Parathyroid adenoma (tissue), 2 donors: ENCODE measurements at regions not wholly inside any gene's neighbourhood (a gene's known extent, or its start where the extent isn't known, plus 50 kb on each side); places are given as distances from the start of the nearest gene placed in this dataset.

Experiments used
- H2AFZ ChIP-seq: fragments of 300-600 bp; sonication (generic); one replicate; pipeline ENCODE4 v1.7.0; 2017; ENCODE audit warnings: antibody characterized with exemption, mild to moderate bottlenecking
- H3K27ac ChIP-seq: fragments of 300-600 bp; sonication (generic); one replicate; pipeline ENCODE4 v1.7.0; 2017
- H3K27me3 ChIP-seq: fragments of 300-600 bp; sonication (generic); one replicate; pipeline ENCODE4 v1.7.0; 2017; ENCODE audit warnings: low read length; ENCODE audit not compliant: control insufficient read depth, insufficient read depth
- H3K36me3 ChIP-seq: fragments of 300-600 bp; sonication (generic); one replicate; pipeline ENCODE4 v1.7.0; 2017; ENCODE audit warnings: low read length; ENCODE audit not compliant: control insufficient read depth, insufficient read depth
- H3K4me1 ChIP-seq: fragments of 300-600 bp; sonication (generic); one replicate; pipeline ENCODE4 v1.7.0; 2017; ENCODE audit warnings: control low read depth
- H3K4me2 ChIP-seq: fragments of 300-600 bp; sonication (generic); one replicate; pipeline ENCODE4 v1.7.0; 2017; ENCODE audit warnings: low read length
- H3K4me3 ChIP-seq: fragments of 300-600 bp; sonication (generic); one replicate; pipeline ENCODE4 v1.7.0; 2017; ENCODE audit warnings: low read depth, low read length
- H3K79me2 ChIP-seq: fragments of 300-600 bp; sonication (generic); one replicate; pipeline ENCODE4 v1.7.0; 2017; ENCODE audit warnings: control low read depth
- H3K9ac ChIP-seq: fragments of 300-600 bp; sonication (generic); one replicate; pipeline ENCODE4 v1.7.0; 2017; ENCODE audit warnings: mild to moderate bottlenecking
- H3K9me3 ChIP-seq: fragments of 300-600 bp; sonication (generic); one replicate; pipeline ENCODE4 v1.7.0; 2017; ENCODE audit warnings: low read length; ENCODE audit not compliant: control insufficient read depth
- CTCF ChIP-seq: fragments of 300-600 bp; sonication (generic); IDR thresholded peaks from one replicate; pipeline ENCODE4 v1.7.0; 2017; ENCODE audit warnings: antibody characterized with exemption, mild to moderate bottlenecking
- donor health status: primary hyperparathyroidism.

DNA sequence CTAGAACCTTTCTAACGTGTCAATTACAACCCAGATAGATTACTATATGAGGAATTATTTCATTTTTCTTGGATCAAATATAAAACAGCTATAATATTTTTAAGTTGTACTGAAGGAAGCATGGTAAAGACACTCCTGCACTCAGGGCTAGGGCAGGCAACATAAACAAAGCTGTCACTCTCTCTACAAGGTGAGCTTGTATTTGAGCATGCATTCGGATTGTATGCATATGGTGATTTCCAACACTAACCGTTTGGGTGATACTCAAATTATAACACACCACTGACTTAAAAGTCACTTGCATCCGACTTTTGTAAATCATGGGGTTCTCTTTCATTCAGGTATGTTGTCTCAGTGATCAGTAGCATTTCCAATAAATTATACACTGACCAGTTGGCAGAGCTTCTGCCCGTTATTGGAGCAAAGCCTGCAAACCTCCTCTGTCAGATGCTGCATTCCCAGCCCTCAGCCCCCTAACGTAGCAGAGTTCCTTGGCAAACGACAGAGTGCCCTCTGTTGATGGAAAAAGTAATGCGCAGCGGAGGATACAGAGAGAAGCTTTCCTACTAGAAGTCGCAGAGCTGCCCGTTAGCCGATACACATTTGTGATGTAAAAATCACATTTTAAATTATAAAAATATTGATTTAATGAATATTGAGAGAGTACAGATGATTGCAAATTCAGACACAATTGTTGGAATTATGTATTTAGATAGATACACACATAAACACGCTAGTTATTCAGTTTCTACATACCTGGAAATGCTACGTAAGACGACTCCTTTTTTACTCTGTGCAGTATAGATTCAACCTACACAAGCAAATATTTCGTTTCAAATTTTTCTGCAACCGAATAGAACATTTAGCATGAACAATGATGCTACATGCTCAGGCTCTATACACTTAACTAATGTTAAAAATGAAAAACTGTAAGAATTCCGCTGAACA, 173.9 kb upstream of the SP4 start:
- H3K4me3 ChIP-seq, result no peak overlapping the region
- H3K27me3 ChIP-seq, result no peaks in the 10 kb centered on the region
- no peaks in the 10 kb centered on the region for H3K79me2 ChIP-seq
- H3K27ac ChIP-seq, result no peak overlapping the region
- H3K4me1 ChIP-seq, result no peaks in the 10 kb centered on the region
- no peak overlapping the region for H3K9ac ChIP-seq
- H3K4me2 ChIP-seq, result no peak overlapping the region
- H3K36me3 ChIP-seq, result no peaks in the 10 kb centered on the region
- H2AFZ ChIP-seq, result no peak overlapping the region
- no peak for TF ChIP-seq CTCF
- no peaks in the 10 kb centered on the region for H3K9me3 ChIP-seq

- no peak overlapping the region for H3K4me2 ChIP-seq
- H3K79me2 ChIP-seq, result no peaks in the 10 kb centered on the region
- H3K9me3 ChIP-seq, result no peaks in the 10 kb centered on the region
- no peak overlapping the region for H3K9ac ChIP-seq
- no peak overlapping the region for H2AFZ ChIP-seq
- H3K4me3 ChIP-seq, result no peak overlapping the region
- no peaks in the 10 kb centered on the region for H3K4me1 ChIP-seq
- no peak overlapping the region for H3K27ac ChIP-seq
- no peaks in the 10 kb centered on the region for H3K36me3 ChIP-seq
- no peaks in the 10 kb centered on the region for H3K27me3 ChIP-seq
- TF ChIP-seq CTCF, result peak; percentile 69
These were observed 171.5 kb upstream of the SP4 start for GRCh38 chr7:21256310-21256877.

DNA sequence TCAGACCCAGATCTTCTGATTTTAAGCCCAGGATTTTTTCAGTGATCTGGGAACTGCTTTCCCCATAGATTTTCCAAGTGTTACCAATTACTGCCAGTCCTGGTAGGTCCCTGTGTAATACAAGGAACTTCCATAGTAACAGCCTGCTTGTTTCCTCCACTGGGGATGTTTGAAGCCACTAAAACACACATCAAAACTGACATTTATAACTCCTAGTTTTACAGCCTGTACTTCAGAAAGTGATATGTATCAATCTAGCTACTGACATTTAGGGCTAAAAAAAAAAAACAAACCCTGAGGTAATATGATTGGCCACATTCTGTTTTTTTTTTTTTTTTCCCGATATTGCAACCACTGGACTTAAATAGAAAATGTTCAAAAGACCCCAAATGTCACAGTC, 166.9 kb upstream of the SP4 start:
- no peak for TF ChIP-seq CTCF
- no peaks in the 10 kb centered on the region for H3K4me1 ChIP-seq
- no peaks in the 10 kb centered on the region for H3K79me2 ChIP-seq
- no peak overlapping the region for H3K9ac ChIP-seq
- H2AFZ ChIP-seq, result no peak overlapping the region
- no peak overlapping the region for H3K4me2 ChIP-seq
- no peak overlapping the region for H3K4me3 ChIP-seq
- H3K9me3 ChIP-seq, result no peaks in the 10 kb centered on the region
- H3K36me3 ChIP-seq, result no peaks in the 10 kb centered on the region
- no peak overlapping the region for H3K27ac ChIP-seq
- no peaks in the 10 kb centered on the region for H3K27me3 ChIP-seq

DNA sequence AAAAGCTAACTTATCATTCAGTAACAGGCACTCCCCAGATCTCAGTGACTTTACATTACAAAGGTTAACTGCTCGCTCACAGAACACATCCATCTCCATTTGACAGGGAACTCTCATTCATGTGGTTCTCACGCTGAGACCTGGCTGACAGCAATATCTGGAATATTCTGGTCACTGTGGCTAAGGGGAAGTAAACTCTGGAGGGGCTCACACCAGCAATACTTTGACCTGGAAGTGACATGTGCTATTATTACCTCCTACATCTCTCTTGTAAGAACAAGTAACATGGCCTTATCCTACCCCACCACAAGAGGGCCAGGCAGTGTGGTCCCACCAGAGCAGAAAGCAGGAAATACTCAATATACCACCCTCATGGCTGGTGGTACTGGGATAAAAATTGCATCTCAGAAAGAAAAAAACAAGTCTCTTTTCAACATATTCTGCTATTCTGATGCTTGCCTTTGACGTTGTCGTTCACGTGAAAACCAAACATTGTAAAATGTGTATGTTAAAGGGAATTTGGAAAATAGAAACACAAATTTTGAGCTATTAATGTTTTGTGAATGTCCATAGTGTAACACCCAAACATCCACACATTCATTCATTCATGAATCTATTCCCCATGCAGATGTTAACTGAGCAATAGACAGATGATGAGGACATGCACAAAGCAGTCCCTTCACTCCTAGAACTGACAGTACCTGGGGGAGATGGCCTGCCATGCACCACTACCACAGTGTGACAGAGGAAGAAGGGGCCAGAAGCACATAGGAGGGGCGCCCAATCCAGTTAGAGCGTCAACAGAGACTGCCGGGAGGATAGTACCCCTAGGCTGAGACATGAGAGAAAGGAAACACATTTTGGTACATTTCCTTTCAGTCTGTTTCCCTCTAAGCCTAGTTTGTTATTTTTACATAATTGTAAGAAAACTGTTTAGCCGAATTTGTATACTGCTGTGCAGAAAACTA, 166.0 kb upstream of the SP4 start:
- H3K9ac ChIP-seq, result no peak overlapping the region
- no peaks in the 10 kb centered on the region for H3K36me3 ChIP-seq
- TF ChIP-seq CTCF, result peak; percentile 45
- H3K4me1 ChIP-seq, result no peaks in the 10 kb centered on the region
- H2AFZ ChIP-seq, result no peak overlapping the region
- no peaks in the 10 kb centered on the region for H3K9me3 ChIP-seq
- no peak overlapping the region for H3K4me2 ChIP-seq
- no peaks in the 10 kb centered on the region for H3K27me3 ChIP-seq
- H3K79me2 ChIP-seq, result no peaks in the 10 kb centered on the region
- H3K27ac ChIP-seq, result no peak overlapping the region
- H3K4me3 ChIP-seq, result no peak overlapping the region
